ENCODE measurements at regions not wholly inside any gene's neighbourhood (a gene's known extent, or its start where the extent isn't known, plus 50 kb on each side); places are given as distances from the start of the nearest gene placed in this dataset.

- WGBS, result 65% methylated on average over 3 of the region's 3 CpGs
- Histone ChIP-seq H3K9ac (ENCODE audit: low read depth in 1 of 2, low read length in 2 of 2) (no peak overlapping the region), H3K36me3 (ENCODE audit: control insufficient read depth in 4 of 4, insufficient read depth in 3 of 4, low read depth in 1 of 4, low read length in 3 of 4) (no peaks in the 10 kb centered on the region), H3K27me3 (ENCODE audit: control insufficient read depth in 4 of 4, insufficient read depth in 4 of 4, low read length in 3 of 4) (peaks cover 0 to 2% (median 0%) of the 10 kb centered on the region in 4 donors), H3K27ac (ENCODE audit: low read depth in 1 of 2, low read length in 2 of 2) (no peak overlapping the region), H3K4me1 (ENCODE audit: control insufficient read depth in 4 of 4, insufficient read depth in 4 of 4, low read length in 3 of 4) (no peaks in the 10 kb centered on the region), H3K4me3 (ENCODE audit: low read depth in 1 of 3, low read length in 3 of 3) (no peak overlapping the region), H3K9me3 (ENCODE audit: control insufficient read depth in 4 of 4, low read length in 3 of 4) (no peaks in the 10 kb centered on the region)
- DNase-seq (ENCODE audit: low spot score), result no peak
- TF ChIP-seq YY1 (IDR thresholded peaks at IDR 0.05) (no peak), MAX (IDR thresholded peaks at IDR 0.05) (no peak), FOXA2 (IDR thresholded peaks at IDR 0.05) (no peak), ATF3 (IDR thresholded peaks at IDR 0.05) (no peak), NR2F2 (IDR thresholded peaks at IDR 0.05) (no peak)
Observed at GRCh38 chrX:122203399-122203798, 980.7 kb upstream of the GRIA3 start.

- Histone ChIP-seq H3K27me3 (ENCODE audit: control insufficient read depth in 4 of 4, insufficient read depth in 4 of 4, low read length in 3 of 4) (no peaks in the 10 kb centered on the region), H3K4me3 (ENCODE audit: low read depth in 1 of 3, low read length in 3 of 3) (no peak overlapping the region), H3K27ac (ENCODE audit: low read depth in 1 of 2, low read length in 2 of 2) (no peak overlapping the region), H3K4me1 (ENCODE audit: control insufficient read depth in 4 of 4, insufficient read depth in 4 of 4, low read length in 3 of 4) (no peaks in the 10 kb centered on the region), H3K9me3 (ENCODE audit: control insufficient read depth in 4 of 4, low read length in 3 of 4) (no peaks in the 10 kb centered on the region), H3K9ac (ENCODE audit: low read depth in 1 of 2, low read length in 2 of 2) (no peak overlapping the region), H3K36me3 (ENCODE audit: control insufficient read depth in 4 of 4, insufficient read depth in 3 of 4, low read depth in 1 of 4, low read length in 3 of 4) (no peaks in the 10 kb centered on the region)
- no peak for DNase-seq (ENCODE audit: low spot score)
- TF ChIP-seq EGR1 (IDR thresholded peaks at IDR 0.05; ENCODE audit: low read depth in 2 of 2), result no peak
- TF ChIP-seq YY1 (IDR thresholded peaks at IDR 0.05), result no peak
- TF ChIP-seq ATF3 (IDR thresholded peaks at IDR 0.05), result no peak
- TF ChIP-seq NR2F2 (IDR thresholded peaks at IDR 0.05), result no peak
- TF ChIP-seq, protein P1, sequence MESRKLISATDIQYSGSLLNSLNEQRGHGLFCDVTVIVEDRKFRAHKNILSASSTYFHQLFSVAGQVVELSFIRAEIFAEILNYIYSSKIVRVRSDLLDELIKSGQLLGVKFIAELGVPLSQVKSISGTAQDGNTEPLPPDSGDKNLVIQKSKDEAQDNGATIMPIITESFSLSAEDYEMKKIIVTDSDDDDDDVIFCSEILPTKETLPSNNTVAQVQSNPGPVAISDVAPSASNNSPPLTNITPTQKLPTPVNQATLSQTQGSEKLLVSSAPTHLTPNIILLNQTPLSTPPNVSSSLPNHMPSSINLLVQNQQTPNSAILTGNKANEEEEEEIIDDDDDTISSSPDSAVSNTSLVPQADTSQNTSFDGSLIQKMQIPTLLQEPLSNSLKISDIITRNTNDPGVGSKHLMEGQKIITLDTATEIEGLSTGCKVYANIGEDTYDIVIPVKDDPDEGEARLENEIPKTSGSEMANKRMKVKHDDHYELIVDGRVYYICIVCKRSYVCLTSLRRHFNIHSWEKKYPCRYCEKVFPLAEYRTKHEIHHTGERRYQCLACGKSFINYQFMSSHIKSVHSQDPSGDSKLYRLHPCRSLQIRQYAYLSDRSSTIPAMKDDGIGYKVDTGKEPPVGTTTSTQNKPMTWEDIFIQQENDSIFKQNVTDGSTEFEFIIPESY (IDR thresholded peaks at IDR 0.05), result no peak
- TF ChIP-seq HNF4G (IDR thresholded peaks at IDR 0.05), result no peak
- no peak for TF ChIP-seq MAX (IDR thresholded peaks at IDR 0.05)
- TF ChIP-seq, protein P2, sequence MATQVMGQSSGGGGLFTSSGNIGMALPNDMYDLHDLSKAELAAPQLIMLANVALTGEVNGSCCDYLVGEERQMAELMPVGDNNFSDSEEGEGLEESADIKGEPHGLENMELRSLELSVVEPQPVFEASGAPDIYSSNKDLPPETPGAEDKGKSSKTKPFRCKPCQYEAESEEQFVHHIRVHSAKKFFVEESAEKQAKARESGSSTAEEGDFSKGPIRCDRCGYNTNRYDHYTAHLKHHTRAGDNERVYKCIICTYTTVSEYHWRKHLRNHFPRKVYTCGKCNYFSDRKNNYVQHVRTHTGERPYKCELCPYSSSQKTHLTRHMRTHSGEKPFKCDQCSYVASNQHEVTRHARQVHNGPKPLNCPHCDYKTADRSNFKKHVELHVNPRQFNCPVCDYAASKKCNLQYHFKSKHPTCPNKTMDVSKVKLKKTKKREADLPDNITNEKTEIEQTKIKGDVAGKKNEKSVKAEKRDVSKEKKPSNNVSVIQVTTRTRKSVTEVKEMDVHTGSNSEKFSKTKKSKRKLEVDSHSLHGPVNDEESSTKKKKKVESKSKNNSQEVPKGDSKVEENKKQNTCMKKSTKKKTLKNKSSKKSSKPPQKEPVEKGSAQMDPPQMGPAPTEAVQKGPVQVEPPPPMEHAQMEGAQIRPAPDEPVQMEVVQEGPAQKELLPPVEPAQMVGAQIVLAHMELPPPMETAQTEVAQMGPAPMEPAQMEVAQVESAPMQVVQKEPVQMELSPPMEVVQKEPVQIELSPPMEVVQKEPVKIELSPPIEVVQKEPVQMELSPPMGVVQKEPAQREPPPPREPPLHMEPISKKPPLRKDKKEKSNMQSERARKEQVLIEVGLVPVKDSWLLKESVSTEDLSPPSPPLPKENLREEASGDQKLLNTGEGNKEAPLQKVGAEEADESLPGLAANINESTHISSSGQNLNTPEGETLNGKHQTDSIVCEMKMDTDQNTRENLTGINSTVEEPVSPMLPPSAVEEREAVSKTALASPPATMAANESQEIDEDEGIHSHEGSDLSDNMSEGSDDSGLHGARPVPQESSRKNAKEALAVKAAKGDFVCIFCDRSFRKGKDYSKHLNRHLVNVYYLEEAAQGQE (IDR thresholded peaks at IDR 0.05), result no peak
- TF ChIP-seq, protein P3, sequence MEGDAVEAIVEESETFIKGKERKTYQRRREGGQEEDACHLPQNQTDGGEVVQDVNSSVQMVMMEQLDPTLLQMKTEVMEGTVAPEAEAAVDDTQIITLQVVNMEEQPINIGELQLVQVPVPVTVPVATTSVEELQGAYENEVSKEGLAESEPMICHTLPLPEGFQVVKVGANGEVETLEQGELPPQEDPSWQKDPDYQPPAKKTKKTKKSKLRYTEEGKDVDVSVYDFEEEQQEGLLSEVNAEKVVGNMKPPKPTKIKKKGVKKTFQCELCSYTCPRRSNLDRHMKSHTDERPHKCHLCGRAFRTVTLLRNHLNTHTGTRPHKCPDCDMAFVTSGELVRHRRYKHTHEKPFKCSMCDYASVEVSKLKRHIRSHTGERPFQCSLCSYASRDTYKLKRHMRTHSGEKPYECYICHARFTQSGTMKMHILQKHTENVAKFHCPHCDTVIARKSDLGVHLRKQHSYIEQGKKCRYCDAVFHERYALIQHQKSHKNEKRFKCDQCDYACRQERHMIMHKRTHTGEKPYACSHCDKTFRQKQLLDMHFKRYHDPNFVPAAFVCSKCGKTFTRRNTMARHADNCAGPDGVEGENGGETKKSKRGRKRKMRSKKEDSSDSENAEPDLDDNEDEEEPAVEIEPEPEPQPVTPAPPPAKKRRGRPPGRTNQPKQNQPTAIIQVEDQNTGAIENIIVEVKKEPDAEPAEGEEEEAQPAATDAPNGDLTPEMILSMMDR (IDR thresholded peaks at IDR 0.05; ENCODE audit: low read depth, low read length, missing input control), result no peak
- no peak for TF ChIP-seq TAF1 (conservative IDR thresholded peaks at IDR 0.05)
- no peak for TF ChIP-seq FOXA2 (IDR thresholded peaks at IDR 0.05)
- no peak for TF ChIP-seq GABPA (IDR thresholded peaks at IDR 0.05 in 1 of 2, conservative IDR thresholded peaks at IDR 0.05 in 1 of 2)
- TF ChIP-seq SP1 (IDR thresholded peaks at IDR 0.05), result no peak
- no peak for TF ChIP-seq FOXA1 (IDR thresholded peaks at IDR 0.05)
- no peak for TF ChIP-seq RXRA (IDR thresholded peaks at IDR 0.05)
- no peak for TF ChIP-seq RAD21 (IDR thresholded peaks at IDR 0.05)
- 63% methylated on average over 4 of the region's 4 CpGs for WGBS
Observed at GRCh38 chrX:122218666-122219065, 965.4 kb upstream of the GRIA3 start.
